Parathyroid adenoma (tissue), 2 donors: ENCODE measurements at regions not wholly inside any gene's neighbourhood (a gene's known extent, or its start where the extent isn't known, plus 50 kb on each side); places are given as distances from the start of the nearest gene placed in this dataset.

ENCODE experiments used
- H2AFZ ChIP-seq: fragments of 300-600 bp; sonication (generic); one replicate; pipeline ENCODE4 v1.7.0; 2017; ENCODE audit warnings: antibody characterized with exemption, mild to moderate bottlenecking
- H3K27ac ChIP-seq: fragments of 300-600 bp; sonication (generic); one replicate; pipeline ENCODE4 v1.7.0; 2017
- H3K27me3 ChIP-seq: fragments of 300-600 bp; sonication (generic); one replicate; pipeline ENCODE4 v1.7.0; 2017; ENCODE audit warnings: low read length; ENCODE audit not compliant: control insufficient read depth, insufficient read depth
- H3K36me3 ChIP-seq: fragments of 300-600 bp; sonication (generic); one replicate; pipeline ENCODE4 v1.7.0; 2017; ENCODE audit warnings: low read length; ENCODE audit not compliant: control insufficient read depth, insufficient read depth
- H3K4me1 ChIP-seq: fragments of 300-600 bp; sonication (generic); one replicate; pipeline ENCODE4 v1.7.0; 2017; ENCODE audit warnings: control low read depth
- H3K4me2 ChIP-seq: fragments of 300-600 bp; sonication (generic); one replicate; pipeline ENCODE4 v1.7.0; 2017; ENCODE audit warnings: low read length
- H3K4me3 ChIP-seq: fragments of 300-600 bp; sonication (generic); one replicate; pipeline ENCODE4 v1.7.0; 2017; ENCODE audit warnings: low read depth, low read length
- H3K79me2 ChIP-seq: fragments of 300-600 bp; sonication (generic); one replicate; pipeline ENCODE4 v1.7.0; 2017; ENCODE audit warnings: control low read depth
- H3K9ac ChIP-seq: fragments of 300-600 bp; sonication (generic); one replicate; pipeline ENCODE4 v1.7.0; 2017; ENCODE audit warnings: mild to moderate bottlenecking
- H3K9me3 ChIP-seq: fragments of 300-600 bp; sonication (generic); one replicate; pipeline ENCODE4 v1.7.0; 2017; ENCODE audit warnings: low read length; ENCODE audit not compliant: control insufficient read depth
- TF ChIP-seq, protein P1 (sequence below): fragments of 300-600 bp; sonication (generic); IDR thresholded peaks from one replicate; pipeline ENCODE4 v1.7.0; 2017; ENCODE audit warnings: antibody characterized with exemption, mild to moderate bottlenecking
- donor health status: primary hyperparathyroidism.

GRCh38 chr4:30630431-30630830, 89.7 kb upstream of the PCDH7 start:
- Histone ChIP-seq H3K36me3 (no peaks in the 10 kb centered on the region), H3K4me3 (no peak overlapping the region), H2AFZ (no peak overlapping the region), H3K4me2 (no peak overlapping the region), H3K27ac (no peak overlapping the region), H3K9me3 (no peaks in the 10 kb centered on the region), H3K4me1 (no peaks in the 10 kb centered on the region), H3K79me2 (no peaks in the 10 kb centered on the region), H3K27me3 (no peaks in the 10 kb centered on the region), H3K9ac (no peak overlapping the region)
- TF ChIP-seq, protein P1, sequence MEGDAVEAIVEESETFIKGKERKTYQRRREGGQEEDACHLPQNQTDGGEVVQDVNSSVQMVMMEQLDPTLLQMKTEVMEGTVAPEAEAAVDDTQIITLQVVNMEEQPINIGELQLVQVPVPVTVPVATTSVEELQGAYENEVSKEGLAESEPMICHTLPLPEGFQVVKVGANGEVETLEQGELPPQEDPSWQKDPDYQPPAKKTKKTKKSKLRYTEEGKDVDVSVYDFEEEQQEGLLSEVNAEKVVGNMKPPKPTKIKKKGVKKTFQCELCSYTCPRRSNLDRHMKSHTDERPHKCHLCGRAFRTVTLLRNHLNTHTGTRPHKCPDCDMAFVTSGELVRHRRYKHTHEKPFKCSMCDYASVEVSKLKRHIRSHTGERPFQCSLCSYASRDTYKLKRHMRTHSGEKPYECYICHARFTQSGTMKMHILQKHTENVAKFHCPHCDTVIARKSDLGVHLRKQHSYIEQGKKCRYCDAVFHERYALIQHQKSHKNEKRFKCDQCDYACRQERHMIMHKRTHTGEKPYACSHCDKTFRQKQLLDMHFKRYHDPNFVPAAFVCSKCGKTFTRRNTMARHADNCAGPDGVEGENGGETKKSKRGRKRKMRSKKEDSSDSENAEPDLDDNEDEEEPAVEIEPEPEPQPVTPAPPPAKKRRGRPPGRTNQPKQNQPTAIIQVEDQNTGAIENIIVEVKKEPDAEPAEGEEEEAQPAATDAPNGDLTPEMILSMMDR: no peak

DNA sequence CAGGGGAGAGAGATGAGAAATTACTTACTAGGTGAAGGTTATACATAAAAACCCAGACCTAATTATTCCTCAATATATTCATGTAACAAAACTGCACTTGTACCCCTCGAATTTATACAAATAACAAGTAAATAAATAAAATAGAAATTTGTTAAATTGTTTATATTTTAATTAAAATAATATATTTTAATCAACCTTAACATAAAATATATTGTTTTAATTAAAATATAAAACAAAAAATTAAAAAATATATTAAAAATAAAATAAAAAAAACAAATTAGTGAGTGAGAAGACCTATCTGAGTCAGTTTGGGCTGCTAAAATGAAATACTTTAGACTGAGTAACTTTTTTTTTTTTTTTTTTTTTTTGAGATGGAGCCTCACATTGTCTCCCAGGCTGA, 87.4 kb upstream of the PCDH7 start:
- Histone ChIP-seq H3K9me3 (no peaks in the 10 kb centered on the region), H3K27me3 (no peaks in the 10 kb centered on the region), H3K36me3 (no peaks in the 10 kb centered on the region), H3K27ac (no peak overlapping the region), H3K4me2 (no peak overlapping the region), H3K9ac (no peak overlapping the region), H3K4me3 (no peak overlapping the region), H2AFZ (no peak overlapping the region), H3K79me2 (no peaks in the 10 kb centered on the region), H3K4me1 (no peaks in the 10 kb centered on the region)
- TF ChIP-seq, protein P1: no peak

DNA sequence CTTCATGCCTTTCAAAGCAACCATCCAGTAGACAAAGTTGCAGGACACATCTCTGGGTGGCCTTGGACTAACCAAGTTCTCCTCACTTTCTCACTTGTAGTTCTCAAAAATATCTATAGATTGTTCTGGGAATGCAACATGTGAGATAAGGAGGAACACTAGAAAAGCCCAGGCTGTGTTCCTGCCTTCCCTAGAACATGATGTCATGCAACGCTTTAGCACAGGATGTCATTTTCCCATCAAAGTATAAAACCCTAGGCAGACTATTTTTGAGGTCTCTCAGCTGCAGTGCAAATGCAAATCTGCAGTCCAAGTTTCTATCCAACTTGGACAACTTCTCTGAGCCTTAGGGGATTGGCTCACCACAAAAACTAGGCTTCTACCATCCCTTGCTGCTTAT, 78.8 kb upstream of the PCDH7 start:
- no peak overlapping the region for H3K4me3 ChIP-seq

DNA sequence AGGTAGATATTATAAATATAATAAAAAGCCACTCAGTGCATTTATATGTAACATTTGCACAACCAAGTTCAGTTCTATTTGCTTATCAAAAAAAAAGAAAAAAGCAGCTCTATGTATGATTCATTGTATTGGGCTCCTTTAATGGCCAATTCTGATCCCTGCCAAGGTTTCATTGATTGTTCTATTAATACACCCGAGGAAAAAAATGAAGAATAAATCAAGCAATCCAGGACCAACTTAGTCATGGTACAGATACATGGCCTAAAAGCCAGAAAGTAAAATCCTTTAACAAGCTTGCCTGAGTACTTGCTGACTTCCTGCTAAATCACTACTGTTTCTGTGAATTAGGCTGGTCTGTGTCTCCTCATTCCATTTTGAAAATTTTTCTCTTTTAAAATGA, 77.6 kb upstream of the PCDH7 start:
- H3K4me2 ChIP-seq: no peak overlapping the region
- H2AFZ ChIP-seq: no peak overlapping the region
- no peaks in the 10 kb centered on the region for H3K27me3 ChIP-seq
- no peaks in the 10 kb centered on the region for H3K79me2 ChIP-seq
- no peaks in the 10 kb centered on the region for H3K4me1 ChIP-seq
- H3K36me3 ChIP-seq: no peaks in the 10 kb centered on the region
- no peak overlapping the region for H3K27ac ChIP-seq
- H3K4me3 ChIP-seq: no peak overlapping the region
- H3K9ac ChIP-seq: no peak overlapping the region
- H3K9me3 ChIP-seq: no peaks in the 10 kb centered on the region
- TF ChIP-seq, protein P1: no peak

More for the DNA sequence above, 78.8 kb upstream of the PCDH7 start:
- H3K4me2 ChIP-seq: no peak overlapping the region
- TF ChIP-seq, protein P1: no peak
- H3K9me3 ChIP-seq: no peaks in the 10 kb centered on the region
- no peak overlapping the region for H3K27ac ChIP-seq
- H3K27me3 ChIP-seq: no peaks in the 10 kb centered on the region
- no peaks in the 10 kb centered on the region for H3K79me2 ChIP-seq
- H3K9ac ChIP-seq: no peak overlapping the region
- H3K4me1 ChIP-seq: no peaks in the 10 kb centered on the region
- no peaks in the 10 kb centered on the region for H3K36me3 ChIP-seq
- H2AFZ ChIP-seq: no peak overlapping the region

- H3K9me3 ChIP-seq: no peaks in the 10 kb centered on the region
- TF ChIP-seq, protein P1: no peak
- H3K36me3 ChIP-seq: no peaks in the 10 kb centered on the region
- H2AFZ ChIP-seq: no peak overlapping the region
- H3K9ac ChIP-seq: no peak overlapping the region
- H3K27me3 ChIP-seq: no peaks in the 10 kb centered on the region
- no peaks in the 10 kb centered on the region for H3K79me2 ChIP-seq
- H3K4me3 ChIP-seq: no peak overlapping the region
- H3K4me1 ChIP-seq: no peaks in the 10 kb centered on the region
- H3K4me2 ChIP-seq: no peak overlapping the region
- H3K27ac ChIP-seq: no peak overlapping the region
Measured at GRCh38 chr4:30653291-30653690, 66.9 kb upstream of the PCDH7 start.
